BE2C (cell line): ENCODE measurements at regions not wholly inside any gene's neighbourhood (a gene's known extent, or its start where the extent isn't known, plus 50 kb on each side); places are given as distances from the start of the nearest gene placed in this dataset.

Experiments
- DNase-seq: peaks from one replicate; pipeline ENCODE4 v3.0.0-alpha.2; 2020
- H3K27me3 ChIP-seq: fragments of 250-450 bp; sonication (Bioruptor Pico); 2 replicates; pipeline ENCODE4 v1.5.1; 2020; ENCODE audit warnings: mild to moderate bottlenecking
- H3K36me3 ChIP-seq: fragments of 250-450 bp; sonication (Bioruptor Pico); 2 replicates; pipeline ENCODE4 v1.5.1; 2020; ENCODE audit warnings: mild to moderate bottlenecking
- H3K4me1 ChIP-seq: fragments of 250-450 bp; sonication (Bioruptor Pico); 2 replicates; pipeline ENCODE4 v1.5.1; 2020
- H3K4me3 ChIP-seq: 2 replicates; pipeline ENCODE4 v1.5.1; 2011; ENCODE audit warnings: low read depth, low read length
- H3K9me3 ChIP-seq: fragments of 250-450 bp; sonication (Bioruptor Pico); 2 replicates; pipeline ENCODE4 v1.5.1; 2020
- CTCF ChIP-seq: IDR thresholded peaks from 2 replicates; pipeline ENCODE4 v1.5.1; 2012; ENCODE audit warnings: mild to moderate bottlenecking, low read depth, low read length

- Histone ChIP-seq H3K27me3 (peaks cover 6% of the 10 kb centered on the region; the same call in 1 of the 2 replicates), H3K4me3 (no peak overlapping the region), H3K36me3 (no peaks in the 10 kb centered on the region), H3K4me1 (no peaks in the 10 kb centered on the region), H3K9me3 (no peaks in the 10 kb centered on the region)
- no peak for DNase-seq
- no peak for TF ChIP-seq CTCF
Observed at GRCh38 chr4:77220828-77221613, 64.0 kb downstream of the CCNG2 start.

GRCh38 chr4:77225022-77225421 lies 68.0 kb downstream of the CCNG2 start:
- no peak for DNase-seq
- Histone ChIP-seq H3K4me1 (no peaks in the 10 kb centered on the region), H3K4me3 (no peak overlapping the region), H3K36me3 (no peaks in the 10 kb centered on the region), H3K27me3 (peaks cover 6% of the 10 kb centered on the region; the same call in 1 of the 2 replicates), H3K9me3 (no peaks in the 10 kb centered on the region)
- TF ChIP-seq CTCF: no peak

DNA sequence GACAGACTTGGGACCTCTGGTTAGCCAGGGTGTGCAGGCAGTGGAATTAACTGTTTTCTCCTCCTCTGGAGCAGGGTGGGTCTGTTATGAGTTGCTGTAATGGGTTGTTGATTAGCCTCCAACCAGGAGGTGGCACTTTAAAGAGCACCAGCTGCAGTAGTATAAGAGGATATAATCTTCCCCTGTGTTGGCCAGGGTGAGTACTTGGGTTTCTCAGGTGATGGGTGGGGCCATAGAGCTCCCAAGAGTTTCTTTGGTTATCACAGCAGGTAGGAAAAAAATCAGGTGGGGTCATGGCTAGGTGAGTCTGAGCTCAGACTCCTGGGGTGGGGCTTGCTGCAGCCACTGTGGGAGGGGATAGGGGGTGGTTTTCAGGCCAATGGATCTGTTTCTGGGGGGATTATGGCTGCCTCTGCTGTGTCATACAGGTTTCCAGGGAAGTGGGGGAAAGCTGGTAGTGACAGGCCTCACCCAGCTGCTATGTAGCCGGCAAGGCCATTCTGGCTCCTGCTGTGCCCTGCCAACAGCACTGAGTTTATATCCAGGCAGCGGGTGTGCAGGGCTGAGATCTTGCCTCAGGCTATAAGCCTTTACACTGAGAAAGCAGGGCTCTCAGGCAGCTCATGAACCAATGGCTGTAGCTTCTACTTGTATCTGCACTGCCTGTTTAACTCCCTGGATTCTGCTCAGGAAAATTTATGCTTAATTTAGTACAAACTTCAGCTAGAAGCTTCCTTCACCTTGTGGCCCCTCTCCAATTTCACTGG lies 70.1 kb downstream of the CCNG2 start:
- Histone ChIP-seq H3K4me3 (no peak overlapping the region), H3K4me1 (no peaks in the 10 kb centered on the region), H3K27me3 (peaks cover 3% of the 10 kb centered on the region; the same call in 1 of the 2 replicates), H3K36me3 (no peaks in the 10 kb centered on the region), H3K9me3 (no peaks in the 10 kb centered on the region)
- DNase-seq: peak; percentile 18
- TF ChIP-seq CTCF: no peak

DNA sequence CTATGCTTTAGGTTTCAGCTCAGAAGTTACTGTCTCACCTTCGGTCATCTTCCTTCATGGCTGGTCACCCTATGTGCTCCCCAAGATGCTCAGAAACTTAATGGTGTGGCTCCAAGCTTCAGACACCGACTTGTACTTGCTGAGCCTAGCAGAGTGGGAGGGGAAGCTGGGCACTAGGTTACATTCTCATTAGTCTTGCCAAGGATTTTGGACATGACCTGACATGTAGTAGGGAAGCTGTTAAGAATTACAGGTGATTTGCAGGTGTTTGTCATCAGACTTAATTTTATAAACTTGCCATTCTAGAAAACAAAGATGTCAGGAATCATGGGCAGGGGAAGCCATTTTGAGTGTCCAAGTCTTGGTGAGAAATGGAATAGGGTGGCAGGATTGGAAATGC lies 72.4 kb downstream of the CCNG2 start:
- DNase-seq: no peak
- Histone ChIP-seq H3K36me3 (no peaks in the 10 kb centered on the region), H3K4me1 (no peaks in the 10 kb centered on the region), H3K4me3 (no peak overlapping the region), H3K9me3 (no peaks in the 10 kb centered on the region), H3K27me3 (peaks cover 3% of the 10 kb centered on the region; the same call in 1 of the 2 replicates)
- no peak for TF ChIP-seq CTCF

DNA sequence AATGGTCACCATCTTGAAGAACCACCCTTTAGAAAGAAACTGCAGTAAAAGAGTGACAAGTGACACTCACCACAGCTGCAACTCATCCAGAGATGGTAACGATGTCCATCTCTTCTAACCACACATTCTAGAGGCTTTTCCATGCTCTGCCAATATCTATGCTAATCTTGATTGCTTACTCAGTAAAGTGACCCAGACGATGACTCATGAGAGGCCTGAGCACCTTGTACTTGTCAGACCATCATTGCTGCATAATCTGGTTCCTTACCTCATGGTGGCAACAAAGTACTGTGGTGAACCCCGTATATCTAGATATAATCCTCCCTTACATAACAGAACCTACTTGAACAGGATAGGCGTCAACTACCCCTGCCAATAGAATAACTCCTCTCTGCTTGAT lies 75.6 kb downstream of the CCNG2 start:
- no peaks in the 10 kb centered on the region for H3K27me3 ChIP-seq
- no peak for TF ChIP-seq CTCF
- no peaks in the 10 kb centered on the region for H3K36me3 ChIP-seq
- H3K4me1 ChIP-seq: no peaks in the 10 kb centered on the region
- H3K4me3 ChIP-seq: no peak overlapping the region
- no peak for DNase-seq
- no peaks in the 10 kb centered on the region for H3K9me3 ChIP-seq
